ENCODE measurements at regions not wholly inside any gene's neighbourhood (a gene's known extent, or its start where the extent isn't known, plus 50 kb on each side); places are given as distances from the start of the nearest gene placed in this dataset.

GRCh38 chrX:97858592-97858991, 974.9 kb downstream of the RPA4 start:
- Mint-ChIP-seq H3K27me3 (ENCODE audit: low read depth) (no peaks in the 10 kb centered on the region; the same call in 1 of the 2 replicates), H3K9me3 (no peaks in the 10 kb centered on the region), H3K4me3 (no peak overlapping the region), H3K27ac (no peak overlapping the region), H3K36me3 (no peaks in the 10 kb centered on the region), H3K4me1 (peaks cover 13% of the 10 kb centered on the region)
- no peak for DNase-seq (ENCODE audit: low spot score)
- CTCF ChIA-PET = no interaction called here
- POLR2A ChIA-PET = no interaction called here
- ATAC-seq = no peak
- TF ChIP-seq NFYB (CRISPR knock-in tag; conservative IDR thresholded peaks at IDR 0.05; ENCODE audit: low read depth) = no peak
- TF ChIP-seq MLX (CRISPR knock-in tag; IDR thresholded peaks at IDR 0.05) = no peak

- ATAC-seq = no peak
- CTCF ChIA-PET = no interaction called here
- Mint-ChIP-seq H3K4me3 (no peak overlapping the region), H3K4me1 (peaks cover 13% of the 10 kb centered on the region), H3K27me3 (ENCODE audit: low read depth) (no peaks in the 10 kb centered on the region), H3K36me3 (no peaks in the 10 kb centered on the region), H3K27ac (no peak overlapping the region), H3K9me3 (no peaks in the 10 kb centered on the region)
- TF ChIP-seq CTCF (IDR thresholded peaks at IDR 0.05) (no peak), ZNF671 (CRISPR knock-in tag; IDR thresholded peaks at IDR 0.05) (no peak), CREB1 (CRISPR knock-in tag; IDR thresholded peaks at IDR 0.05) (no peak), ARID4B (CRISPR knock-in tag; IDR thresholded peaks at IDR 0.05; ENCODE audit: borderline replicate concordance) (no peak), PREB (CRISPR knock-in tag; IDR thresholded peaks at IDR 0.05; ENCODE audit: borderline replicate concordance) (no peak), AR (CRISPR knock-in tag; IDR thresholded peaks at IDR 0.05) (no peak), KAT7 (CRISPR knock-in tag; IDR thresholded peaks at IDR 0.05; ENCODE audit: borderline replicate concordance) (no peak), PRRX2 (CRISPR knock-in tag; IDR thresholded peaks at IDR 0.05) (no peak), HMGXB4 (CRISPR knock-in tag; IDR thresholded peaks at IDR 0.05) (no peak), ZMAT4 (CRISPR knock-in tag; IDR thresholded peaks at IDR 0.05) (no peak), ZBTB43 (CRISPR knock-in tag; IDR thresholded peaks at IDR 0.05) (no peak), JUN (CRISPR knock-in tag; IDR thresholded peaks at IDR 0.05) (no peak), NFATC4 (CRISPR knock-in tag; IDR thresholded peaks at IDR 0.05) (no peak), NR1H2 (CRISPR knock-in tag; IDR thresholded peaks at IDR 0.05) (no peak), ZNF232 (CRISPR knock-in tag; IDR thresholded peaks at IDR 0.05) (no peak), SMAD4 (CRISPR knock-in tag; IDR thresholded peaks at IDR 0.05) (no peak), ESRRA (CRISPR knock-in tag; IDR thresholded peaks at IDR 0.05; ENCODE audit: borderline replicate concordance) (no peak), ZNF317 (CRISPR knock-in tag; IDR thresholded peaks at IDR 0.05; ENCODE audit: borderline replicate concordance, low read depth) (no peak), ZBTB21 (CRISPR knock-in tag; IDR thresholded peaks at IDR 0.05; ENCODE audit: borderline replicate concordance) (no peak)
- DNase-seq (ENCODE audit: low spot score) = no peak
- POLR2A ChIA-PET = no interaction called here
These were observed 976.5 kb downstream of the RPA4 start for GRCh38 chrX:97860226-97860625.
